ENCODE measurements at regions not wholly inside any gene's neighbourhood (a gene's known extent, or its start where the extent isn't known, plus 50 kb on each side); places are given as distances from the start of the nearest gene placed in this dataset.

- TF ChIP-seq CTCF (IDR thresholded peaks at IDR 0.05) (no peak), POLR2AphosphoS5 (IDR thresholded peaks at IDR 0.05; ENCODE audit: low read depth, low read length) (no peak)
These were observed 125.5 kb upstream of the TRPC4 start for GRCh38 chr13:37995092-37995491.
